GM21576 (cell line): ENCODE measurements at regions not wholly inside any gene's neighbourhood (a gene's known extent, or its start where the extent isn't known, plus 50 kb on each side); places are given as distances from the start of the nearest gene placed in this dataset.
A peak's percentile ranks its signal among the peaks of the same experiment; 100 is the strongest.
"Not testable (repeated sequence)": the region's sequence is repeated elsewhere in the genome, so short reads cannot be mapped to it uniquely, and the experiment has no call there.

Experiments used
- ATAC-seq: cut with Tn5 transposase; IDR thresholded peaks from one replicate; pipeline ENCODE4 v1.9.1; 2021; ENCODE audit warnings: mild to moderate bottlenecking, moderate library complexity; ENCODE audit not compliant: unreplicated experiment

GRCh38 chr5:17081142-17081541 lies 136.3 kb upstream of the BASP1 start:
- no peak for ATAC-seq

GRCh38 chr5:17083276-17083675 lies 134.2 kb upstream of the BASP1 start:
- not testable (repeated sequence) for ATAC-seq

- ATAC-seq = no peak
Observed at GRCh38 chr5:17087035-17087434, 130.4 kb upstream of the BASP1 start.

GRCh38 chr5:17088051-17088450 lies 129.4 kb upstream of the BASP1 start:
- no peak for ATAC-seq

- ATAC-seq = no peak
Observed at GRCh38 chr5:17089001-17089400, 128.4 kb upstream of the BASP1 start.

- ATAC-seq = no peak
Observed at GRCh38 chr5:17089690-17090089, 127.7 kb upstream of the BASP1 start.

GRCh38 chr5:17090839-17091238 lies 126.6 kb upstream of the BASP1 start:
- no peak for ATAC-seq

GRCh38 chr5:17094830-17095229 lies 122.6 kb upstream of the BASP1 start:
- no peak for ATAC-seq

- no peak for ATAC-seq
Observed at GRCh38 chr5:17096952-17097695, 120.3 kb upstream of the BASP1 start.

GRCh38 chr5:17099946-17100345 lies 117.5 kb upstream of the BASP1 start:
- ATAC-seq = no peak

- ATAC-seq = no peak
Observed at GRCh38 chr5:17103461-17103860, 114.0 kb upstream of the BASP1 start.

GRCh38 chr5:17105744-17106418 lies 111.5 kb upstream of the BASP1 start:
- ATAC-seq = no peak

GRCh38 chr5:17106521-17106920 lies 110.9 kb upstream of the BASP1 start:
- no peak for ATAC-seq

GRCh38 chr5:17112091-17112716 lies 105.2 kb upstream of the BASP1 start:
- ATAC-seq = not testable (repeated sequence)

- ATAC-seq = no peak
Observed at GRCh38 chr5:17113174-17113958, 104.1 kb upstream of the BASP1 start.

GRCh38 chr5:17114233-17114632 lies 103.2 kb upstream of the BASP1 start:
- ATAC-seq = no peak

GRCh38 chr5:17114715-17115599 lies 102.5 kb upstream of the BASP1 start:
- ATAC-seq = no peak

- ATAC-seq = no peak
Observed at GRCh38 chr5:17115855-17116254, 101.6 kb upstream of the BASP1 start.

GRCh38 chr5:17118631-17119030 lies 98.8 kb upstream of the BASP1 start:
- peak; percentile 71 for ATAC-seq

- ATAC-seq = no peak
Observed at GRCh38 chr5:17120209-17120608, 97.2 kb upstream of the BASP1 start.
